NCI-H1092 treated with DMSO at 0.1 percent for 48 hours (cell line): ENCODE measurements at regions not wholly inside any gene's neighbourhood (a gene's known extent, or its start where the extent isn't known, plus 50 kb on each side); places are given as distances from the start of the nearest gene placed in this dataset.

ENCODE experiments used
- DNase-seq: peaks from one replicate; lab custom pipeline; 2025; lab: John Stamatoyannopoulos, UW

GRCh38 chr13:40077396-40078027, 422.1 kb downstream of the COG6 start:
- DNase-seq: no peak

- no peak for DNase-seq
Observed at GRCh38 chr13:40079721-40080120, 424.3 kb downstream of the COG6 start.

GRCh38 chr13:40080676-40081075, 425.2 kb downstream of the COG6 start:
- no peak for DNase-seq

GRCh38 chr13:40082639-40083038, 427.2 kb downstream of the COG6 start:
- no peak for DNase-seq

GRCh38 chr13:40083841-40084240, 428.4 kb downstream of the COG6 start:
- no peak for DNase-seq

GRCh38 chr13:40084934-40085333, 429.5 kb downstream of the COG6 start:
- no peak for DNase-seq

- DNase-seq: peak; percentile 61
Observed at GRCh38 chr13:40087091-40088002, 431.9 kb downstream of the COG6 start.

GRCh38 chr13:40094056-40094455, 438.6 kb downstream of the COG6 start:
- DNase-seq: no peak

- DNase-seq: no peak
Observed at GRCh38 chr13:40095695-40096356, 440.4 kb downstream of the COG6 start.

GRCh38 chr13:40096357-40096901, 441.0 kb downstream of the COG6 start:
- peak; percentile 12 for DNase-seq

- DNase-seq: no peak
Observed at GRCh38 chr13:40098246-40098645, 442.8 kb downstream of the COG6 start.

GRCh38 chr13:40101708-40102359, 446.4 kb downstream of the COG6 start:
- no peak for DNase-seq

- no peak for DNase-seq
Observed at GRCh38 chr13:40102360-40102727, 446.9 kb downstream of the COG6 start.

GRCh38 chr13:40102854-40103253, 447.4 kb downstream of the COG6 start:
- DNase-seq: no peak

- DNase-seq: no peak
Observed at GRCh38 chr13:40103864-40104263, 448.4 kb downstream of the COG6 start.

GRCh38 chr13:40105231-40105630, 449.8 kb downstream of the COG6 start:
- no peak for DNase-seq

- DNase-seq: no peak
Observed at GRCh38 chr13:40109351-40109844, 453.9 kb downstream of the COG6 start.

GRCh38 chr13:40113643-40114304, 458.3 kb downstream of the COG6 start:
- no peak for DNase-seq

GRCh38 chr13:40114305-40114896, 458.9 kb downstream of the COG6 start:
- no peak for DNase-seq

- no peak for DNase-seq
Observed at GRCh38 chr13:40115426-40115825, 460.0 kb downstream of the COG6 start.

- no peak for DNase-seq
Observed at GRCh38 chr13:40116008-40116407, 460.5 kb downstream of the COG6 start.
